H9 (cell line): ENCODE measurements at regions not wholly inside any gene's neighbourhood (a gene's known extent, or its start where the extent isn't known, plus 50 kb on each side); places are given as distances from the start of the nearest gene placed in this dataset.

ENCODE experiments used
- DNase-seq: peaks from one replicate; pipeline ENCODE4 v3.0.0-alpha.2; 2017
- H2AFZ ChIP-seq: one replicate; pipeline ENCODE4 v1.6.1; 2013; ENCODE audit warnings: mild to moderate bottlenecking, low read length, control low read depth, moderate library complexity
- H2AK5ac ChIP-seq: 2 replicates; pipeline ENCODE4 v1.6.1; 2013; ENCODE audit warnings: low read length, control low read depth, mixed read lengths; ENCODE audit not compliant: insufficient read length
- H2BK120ac ChIP-seq: one replicate; pipeline ENCODE4 v1.6.1; 2013; ENCODE audit warnings: low read depth, mild to moderate bottlenecking, low read length, control low read depth, inconsistent platforms; ENCODE audit not compliant: poor library complexity, severe bottlenecking
- H2BK12ac ChIP-seq: 2 replicates; pipeline ENCODE4 v1.6.1; 2013; ENCODE audit warnings: low read length, control low read depth, mixed read lengths, low read depth; ENCODE audit not compliant: insufficient read length
- H2BK15ac ChIP-seq: 2 replicates; pipeline ENCODE4 v1.6.1; 2013; ENCODE audit warnings: low read depth, low read length, control low read depth
- H2BK20ac ChIP-seq: one replicate; pipeline ENCODE4 v1.6.1; 2013; ENCODE audit warnings: low read depth, mild to moderate bottlenecking, low read length, control low read depth, inconsistent platforms; ENCODE audit not compliant: poor library complexity, severe bottlenecking
- H2BK5ac ChIP-seq: 2 replicates; pipeline ENCODE4 v1.6.1; 2013; ENCODE audit warnings: low read length, control low read depth, mixed read lengths; ENCODE audit not compliant: insufficient read length
- H3K14ac ChIP-seq: 2 replicates; pipeline ENCODE4 v1.6.1; 2013; ENCODE audit warnings: low read length, control low read depth; ENCODE audit not compliant: insufficient read depth
- H3K18ac ChIP-seq: 2 replicates; pipeline ENCODE4 v1.6.1; 2013; ENCODE audit warnings: low read depth, mild to moderate bottlenecking, mixed read lengths, low read length, control low read depth; ENCODE audit not compliant: insufficient read length
- H3K23ac ChIP-seq: 2 replicates; pipeline ENCODE4 v1.6.1; 2013; ENCODE audit warnings: low read length, control low read depth, mixed read lengths, low read depth; ENCODE audit not compliant: insufficient read length
- H3K23me2 ChIP-seq: 2 replicates; pipeline ENCODE4 v1.6.1; 2013; ENCODE audit warnings: low read depth, mild to moderate bottlenecking, mixed read lengths, low read length, control low read depth; ENCODE audit not compliant: insufficient read length, poor library complexity, severe bottlenecking
- H3K27ac ChIP-seq: 2 replicates; pipeline ENCODE4 v1.5.1; 2013; ENCODE audit warnings: low read length, control low read depth, mixed read lengths, low read depth; ENCODE audit not compliant: insufficient read length
- H3K27me3 ChIP-seq: 2 replicates; pipeline ENCODE4 v1.6.1; 2013; ENCODE audit warnings: low read length, control low read depth, inconsistent platforms; ENCODE audit not compliant: insufficient read depth
- H3K4ac ChIP-seq: 2 replicates; pipeline ENCODE4 v1.6.1; 2013; ENCODE audit warnings: low read depth, mild to moderate bottlenecking, control low read depth, inconsistent platforms, low read length, moderate library complexity
- H3K4me1 ChIP-seq: 2 replicates; pipeline ENCODE4 v1.6.1; 2013; ENCODE audit warnings: low read length, control low read depth, inconsistent platforms; ENCODE audit not compliant: insufficient read depth
- H3K4me2 ChIP-seq: 2 replicates; pipeline ENCODE4 v1.6.1; 2013; ENCODE audit warnings: low read length, control low read depth, mixed read lengths; ENCODE audit not compliant: insufficient read length, insufficient read depth
- H3K56ac ChIP-seq: 2 replicates; pipeline ENCODE4 v1.6.1; 2013; ENCODE audit warnings: low read depth, mild to moderate bottlenecking, mixed read lengths, low read length, control low read depth; ENCODE audit not compliant: insufficient read length
- H3K79me1 ChIP-seq: 2 replicates; pipeline ENCODE4 v1.6.1; 2013; ENCODE audit warnings: low read depth, mild to moderate bottlenecking, moderate library complexity, low read length, control low read depth, inconsistent platforms; ENCODE audit not compliant: insufficient read depth, poor library complexity, severe bottlenecking
- H3K79me2 ChIP-seq: 2 replicates; pipeline ENCODE4 v1.6.1; 2013; ENCODE audit warnings: low read length, control low read depth, inconsistent platforms; ENCODE audit not compliant: insufficient read depth
- H3K9ac ChIP-seq: 2 replicates; pipeline ENCODE4 v1.6.1; 2013; ENCODE audit warnings: low read length, control low read depth, mixed read lengths; ENCODE audit not compliant: insufficient read length; ENCODE audit errors: extremely low read depth
- H3K9me3 ChIP-seq: one replicate; pipeline ENCODE4 v1.6.1; 2013; ENCODE audit warnings: low read depth, low read length, inconsistent platforms; ENCODE audit not compliant: control insufficient read depth
- H3T11ph ChIP-seq: one replicate; pipeline ENCODE4 v1.6.1; 2013; ENCODE audit warnings: mild to moderate bottlenecking, low read length, control low read depth, inconsistent platforms
- H4K20me1 ChIP-seq: one replicate; pipeline ENCODE4 v1.6.1; 2013; ENCODE audit not compliant: control insufficient read depth, insufficient read length, insufficient read depth
- H4K5ac ChIP-seq: 2 replicates; pipeline ENCODE4 v1.6.1; 2013; ENCODE audit warnings: low read depth, mild to moderate bottlenecking, mixed read lengths, low read length, control low read depth; ENCODE audit not compliant: insufficient read length
- H4K8ac ChIP-seq: replicated peaks from 2 replicates; pipeline ENCODE4 v1.6.1; 2013; ENCODE audit warnings: low read length, control low read depth, mixed read lengths, low read depth; ENCODE audit not compliant: insufficient read length
- H4K91ac ChIP-seq: 2 replicates; pipeline ENCODE4 v1.6.1; 2013; ENCODE audit warnings: low read depth, mild to moderate bottlenecking, moderate library complexity, mixed read lengths, low read length, control low read depth; ENCODE audit not compliant: insufficient read length
- H3K27ac Mint-ChIP-seq, 3 experiments: 2 replicates in 2 of 3; 3 replicates in 1 of 3; pipeline ENCODE4 v1.8.0; 2020 to 2021; ENCODE audit warnings: mixed read lengths in 3 of 3, mild to moderate bottlenecking in 1 of 3, moderate library complexity in 1 of 3
- H3K27me3 Mint-ChIP-seq: 2 replicates; pipeline ENCODE4 v1.8.0; 2021; ENCODE audit warnings: low read depth, mild to moderate bottlenecking, moderate library complexity, mixed read lengths
- H3K36me3 Mint-ChIP-seq, 3 experiments: 2 replicates in 2 of 3; 3 replicates in 1 of 3; pipeline ENCODE4 v1.8.0; 2020 to 2021; ENCODE audit warnings: low read depth in 3 of 3, mixed read lengths in 3 of 3; ENCODE audit not compliant: insufficient read depth in 1 of 3
- H3K4me1 Mint-ChIP-seq, 2 experiments: 2 replicates each; pipeline ENCODE4 v1.8.0; 2020; ENCODE audit warnings: mixed read lengths in 2 of 2
- H3K4me3 Mint-ChIP-seq, 2 experiments: 2 replicates in 1 of 2; 3 replicates in 1 of 2; pipeline ENCODE4 v1.8.0; 2020 to 2021; ENCODE audit warnings: mild to moderate bottlenecking in 2 of 2, mixed read lengths in 2 of 2, moderate library complexity in 1 of 2
- H3K9me3 Mint-ChIP-seq, 2 experiments: 2 replicates in 1 of 2; 3 replicates in 1 of 2; pipeline ENCODE4 v1.8.0; 2020; ENCODE audit warnings: mild to moderate bottlenecking in 2 of 2, mixed read lengths in 2 of 2, moderate library complexity in 1 of 2
- CTCF ChIP-seq: fragments of 200-600 bp; sonication (generic); conservative IDR thresholded peaks from 3 replicates; pipeline ENCODE4 v1.8.0; 2021; ENCODE audit warnings: antibody characterized with exemption, mild to moderate bottlenecking
- WGBS: extraction: QIAGEN DNeasy Blood & Tissue Kit; methylation state at CpG from one replicate; pipeline ENCODE4 v1.1.7; 2013; ENCODE audit warnings: missing lambda C conversion rate, low lambda C conversion rate, mixed read lengths; ENCODE audit not compliant: insufficient read length; ENCODE audit errors: extremely low coverage; 5-methylcytosine and 5-hydroxymethylcytosine counted together

- WGBS, result no CpG with 5 or more reads among the region's 5 CpGs
Measured at GRCh38 chr9:32706725-32707100, 71.2 kb upstream of the TAF1L start.

More at GRCh38 chr9:32706725-32707100, 71.2 kb upstream of the TAF1L start:
- Mint-ChIP-seq H3K36me3 (peaks cover 6 to 7% (median 7%) of the 10 kb centered on the region in 3 experiments; a peak in 3 of 7 replicates), H3K4me1 (no peaks in the 10 kb centered on the region), H3K27me3 (peaks cover 6% of the 10 kb centered on the region), H3K9me3 (peaks cover 13 to 68% of the 10 kb centered on the region in 2 experiments), H3K4me3 (no peak overlapping the region), H3K27ac (no peak overlapping the region)
- H3K56ac ChIP-seq, result no peak overlapping the region
- H3K27me3 ChIP-seq, result no peaks in the 10 kb centered on the region
- no peak for DNase-seq
- no peak overlapping the region for H2AFZ ChIP-seq
- no peaks in the 10 kb centered on the region for H3K79me2 ChIP-seq
- no peaks in the 10 kb centered on the region for H3K9me3 ChIP-seq
- no peak overlapping the region for H3K27ac ChIP-seq
- no peak overlapping the region for H3K4me2 ChIP-seq
- H3T11ph ChIP-seq, result no peak overlapping the region
- H4K5ac ChIP-seq, result no peak overlapping the region
- no peaks in the 10 kb centered on the region for H3K4me1 ChIP-seq
- no peaks in the 10 kb centered on the region for H3K79me1 ChIP-seq
- H3K4ac ChIP-seq, result no peak overlapping the region
- TF ChIP-seq CTCF, result no peak
- no peaks in the 10 kb centered on the region for H3K23me2 ChIP-seq
- no peak overlapping the region for H4K91ac ChIP-seq
- H3K14ac ChIP-seq, result no peak overlapping the region
- no peaks in the 10 kb centered on the region for H4K20me1 ChIP-seq
- no peak overlapping the region for H2BK15ac ChIP-seq
- no peak overlapping the region for H2BK12ac ChIP-seq
- H2AK5ac ChIP-seq, result no peak overlapping the region
- no peak overlapping the region for H2BK5ac ChIP-seq
- no peak overlapping the region for H4K8ac ChIP-seq
- H3K23ac ChIP-seq, result no peak overlapping the region
- no peak overlapping the region for H2BK120ac ChIP-seq
- no peak overlapping the region for H3K9ac ChIP-seq
- H2BK20ac ChIP-seq, result no peak overlapping the region
- no peak overlapping the region for H3K18ac ChIP-seq
